WERI-Rb-1 (cell line): ENCODE measurements at regions not wholly inside any gene's neighbourhood (a gene's known extent, or its start where the extent isn't known, plus 50 kb on each side); places are given as distances from the start of the nearest gene placed in this dataset.

Experiments used
- DNase-seq: peaks from one replicate; pipeline ENCODE4 v3.0.0-alpha.2; 2020
- H3K27ac ChIP-seq: fragments of 250-450 bp; sonication (Bioruptor Pico); 2 replicates; pipeline ENCODE4 v1.5.1; 2020; ENCODE audit warnings: mild to moderate bottlenecking, moderate library complexity
- H3K27me3 ChIP-seq: fragments of 250-450 bp; sonication (Bioruptor Pico); 2 replicates; pipeline ENCODE4 v1.5.1; 2021; ENCODE audit warnings: mild to moderate bottlenecking, low read depth, moderate library complexity; ENCODE audit not compliant: insufficient read depth, severe bottlenecking
- H3K36me3 ChIP-seq: fragments of 250-450 bp; sonication (Bioruptor Pico); 2 replicates; pipeline ENCODE4 v1.5.1; 2020; ENCODE audit warnings: mild to moderate bottlenecking, moderate library complexity
- H3K4me3 ChIP-seq: 2 replicates; pipeline ENCODE4 v1.5.1; 2011; ENCODE audit warnings: low read depth, mild to moderate bottlenecking, control low read depth, low read length
- H3K9me3 ChIP-seq: fragments of 250-450 bp; sonication (Bioruptor Pico); 2 replicates; pipeline ENCODE4 v1.5.1; 2021; ENCODE audit warnings: mild to moderate bottlenecking, moderate library complexity; ENCODE audit not compliant: severe bottlenecking
- TF ChIP-seq, protein P1 (sequence below): IDR thresholded peaks from 2 replicates; pipeline ENCODE4 v1.5.1; 2011; ENCODE audit warnings: low read depth, mild to moderate bottlenecking, control low read depth, inconsistent platforms, low read length

DNA sequence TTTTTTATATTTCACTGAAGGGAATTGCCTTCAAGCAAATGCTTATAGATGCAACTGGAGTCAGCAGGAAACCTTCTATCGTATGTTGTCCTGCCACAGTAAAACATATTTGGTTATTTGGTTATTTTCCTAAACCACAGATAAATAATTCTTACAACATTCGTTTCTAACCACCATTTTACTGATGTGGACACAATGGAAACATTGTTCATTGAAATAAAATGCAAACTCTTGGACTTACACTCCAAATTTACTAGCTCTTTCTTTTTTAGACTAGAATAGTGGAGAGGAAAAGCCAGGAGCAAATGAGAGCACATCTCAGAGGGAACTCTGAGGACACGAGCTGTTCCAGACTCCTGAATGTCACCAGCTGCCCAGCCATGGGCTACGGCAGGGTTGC is 114.8 kb downstream of the RPS12 start:
- DNase-seq, result no peak
- H3K9me3 ChIP-seq, result no peaks in the 10 kb centered on the region
- no peaks in the 10 kb centered on the region for H3K36me3 ChIP-seq
- H3K4me3 ChIP-seq, result no peak overlapping the region
- no peak overlapping the region for H3K27ac ChIP-seq
- TF ChIP-seq, protein P1, sequence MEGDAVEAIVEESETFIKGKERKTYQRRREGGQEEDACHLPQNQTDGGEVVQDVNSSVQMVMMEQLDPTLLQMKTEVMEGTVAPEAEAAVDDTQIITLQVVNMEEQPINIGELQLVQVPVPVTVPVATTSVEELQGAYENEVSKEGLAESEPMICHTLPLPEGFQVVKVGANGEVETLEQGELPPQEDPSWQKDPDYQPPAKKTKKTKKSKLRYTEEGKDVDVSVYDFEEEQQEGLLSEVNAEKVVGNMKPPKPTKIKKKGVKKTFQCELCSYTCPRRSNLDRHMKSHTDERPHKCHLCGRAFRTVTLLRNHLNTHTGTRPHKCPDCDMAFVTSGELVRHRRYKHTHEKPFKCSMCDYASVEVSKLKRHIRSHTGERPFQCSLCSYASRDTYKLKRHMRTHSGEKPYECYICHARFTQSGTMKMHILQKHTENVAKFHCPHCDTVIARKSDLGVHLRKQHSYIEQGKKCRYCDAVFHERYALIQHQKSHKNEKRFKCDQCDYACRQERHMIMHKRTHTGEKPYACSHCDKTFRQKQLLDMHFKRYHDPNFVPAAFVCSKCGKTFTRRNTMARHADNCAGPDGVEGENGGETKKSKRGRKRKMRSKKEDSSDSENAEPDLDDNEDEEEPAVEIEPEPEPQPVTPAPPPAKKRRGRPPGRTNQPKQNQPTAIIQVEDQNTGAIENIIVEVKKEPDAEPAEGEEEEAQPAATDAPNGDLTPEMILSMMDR, result no peak
- peaks cover 40% of the 10 kb centered on the region for H3K27me3 ChIP-seq

DNA sequence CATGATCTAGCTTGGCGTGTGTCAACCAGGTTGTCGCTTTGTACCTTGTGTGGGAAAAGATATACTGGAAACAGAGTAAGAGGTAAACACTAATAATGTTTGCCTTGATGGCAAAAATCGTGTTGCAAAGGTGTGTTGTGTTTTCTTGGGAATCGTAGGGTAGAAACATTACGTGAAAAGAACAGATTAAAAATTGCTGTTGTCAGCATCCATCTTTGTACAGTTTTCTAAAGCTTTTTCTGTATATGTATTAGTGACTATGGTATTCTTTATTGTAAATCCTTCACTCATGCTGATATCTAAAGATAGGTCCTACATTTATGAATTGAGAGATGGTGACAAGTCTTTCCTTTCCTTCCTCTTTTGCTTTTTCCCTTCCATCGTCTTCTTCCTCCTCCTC is 116.9 kb downstream of the RPS12 start:
- TF ChIP-seq, protein P1, result no peak
- Histone ChIP-seq H3K27me3 (peaks cover 41% of the 10 kb centered on the region), H3K27ac (no peak overlapping the region), H3K9me3 (no peaks in the 10 kb centered on the region), H3K4me3 (no peak overlapping the region), H3K36me3 (no peaks in the 10 kb centered on the region)
- DNase-seq, result no peak

DNA sequence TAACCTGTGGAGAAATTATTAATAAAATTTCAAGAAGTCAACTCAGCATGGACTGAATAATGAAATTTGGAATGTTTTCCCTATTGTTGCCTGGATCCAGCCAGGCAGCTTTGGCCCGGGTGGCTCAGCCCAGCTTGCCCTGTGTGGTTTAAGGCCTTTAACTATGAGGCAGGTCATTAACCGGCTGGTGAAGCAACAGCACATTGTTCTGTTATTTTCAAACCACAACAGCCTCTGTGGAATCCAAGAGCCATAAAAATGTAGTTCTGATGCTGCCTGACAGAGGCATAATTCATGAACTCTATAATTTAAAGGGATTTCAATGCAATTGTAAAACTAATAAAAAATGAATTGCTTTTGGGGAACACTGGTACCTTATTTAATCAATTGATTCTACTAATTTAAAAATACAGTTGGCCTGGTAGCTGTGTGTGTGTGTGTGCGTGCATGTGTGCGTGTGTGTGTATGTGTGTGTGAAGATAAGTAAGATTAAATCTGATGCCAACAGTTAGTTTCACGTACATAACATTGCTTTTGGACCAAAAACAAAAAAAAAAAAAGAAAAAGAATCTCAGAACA is 117.7 kb downstream of the RPS12 start:
- TF ChIP-seq, protein P1, result no peak
- H3K36me3 ChIP-seq, result no peaks in the 10 kb centered on the region
- peaks cover 38% of the 10 kb centered on the region for H3K27me3 ChIP-seq
- DNase-seq, result no peak
- H3K27ac ChIP-seq, result no peak overlapping the region
- no peak overlapping the region for H3K4me3 ChIP-seq
- no peaks in the 10 kb centered on the region for H3K9me3 ChIP-seq

DNA sequence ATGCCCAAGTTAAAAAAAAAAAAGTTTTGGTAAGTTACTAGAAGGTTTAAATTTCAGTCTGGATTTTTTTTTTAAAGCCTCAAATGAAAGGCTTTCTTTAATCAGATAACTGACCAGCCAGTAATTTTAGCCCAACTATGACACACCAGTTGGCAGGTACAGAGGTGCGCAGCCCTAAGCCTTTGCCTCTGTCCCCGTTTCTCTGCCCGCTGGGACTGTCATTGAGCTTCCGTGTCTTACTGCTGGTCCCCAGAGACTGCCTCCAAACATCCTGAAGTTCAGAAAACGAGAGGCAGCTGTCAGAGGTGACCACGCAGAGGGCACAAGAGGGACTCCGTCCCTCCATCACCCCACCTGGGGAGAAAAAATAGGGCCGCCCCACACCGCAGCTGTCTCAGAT is 118.2 kb downstream of the RPS12 start:
- Histone ChIP-seq H3K36me3 (no peaks in the 10 kb centered on the region), H3K27ac (no peak overlapping the region), H3K9me3 (no peaks in the 10 kb centered on the region), H3K27me3 (peaks cover 34% of the 10 kb centered on the region), H3K4me3 (no peak overlapping the region)
- TF ChIP-seq, protein P1, result no peak
- DNase-seq, result no peak

DNA sequence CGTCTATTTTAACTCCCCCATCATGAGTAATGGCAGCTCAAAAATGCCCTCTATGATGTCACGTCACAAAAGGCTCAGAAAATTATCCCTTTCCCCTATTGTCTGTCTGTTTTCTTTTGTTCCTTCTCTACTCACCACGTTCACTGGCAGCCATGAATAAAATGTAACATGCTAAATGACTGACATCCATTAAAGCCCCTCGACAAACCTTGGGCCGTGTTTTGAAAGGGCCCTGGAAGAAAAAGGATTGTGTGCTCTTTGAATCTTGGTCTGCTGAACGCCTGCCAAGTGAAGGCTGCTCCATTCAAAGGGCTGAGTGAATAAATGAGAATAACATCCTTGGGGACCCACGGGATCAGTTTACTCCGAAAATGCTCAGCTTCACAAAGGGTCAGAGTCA is 118.7 kb downstream of the RPS12 start:
- TF ChIP-seq, protein P1, result no peak
- DNase-seq, result no peak
- Histone ChIP-seq H3K9me3 (no peaks in the 10 kb centered on the region), H3K4me3 (no peak overlapping the region), H3K27ac (no peak overlapping the region), H3K27me3 (peaks cover 32% of the 10 kb centered on the region), H3K36me3 (no peaks in the 10 kb centered on the region)

DNA sequence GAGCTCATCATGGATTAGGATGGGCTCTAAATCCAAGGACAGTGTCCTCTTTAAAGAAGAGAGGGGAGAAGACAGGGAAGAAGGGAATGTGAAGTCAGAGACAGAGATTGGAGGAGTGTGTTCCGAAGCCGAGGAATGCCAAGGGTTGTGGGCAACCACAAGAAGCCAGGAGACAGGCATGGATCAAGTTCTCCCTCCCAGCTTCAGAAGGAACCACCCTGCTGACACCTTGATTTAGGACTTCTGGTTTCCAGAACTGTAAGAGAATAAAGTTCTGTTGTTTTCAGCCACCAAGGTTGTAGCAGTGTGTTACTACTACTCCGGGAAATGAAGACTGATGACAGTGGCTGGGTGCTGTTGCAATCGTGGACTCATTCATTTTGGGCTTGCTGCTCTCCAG is 120.1 kb downstream of the RPS12 start:
- Histone ChIP-seq H3K27ac (no peak overlapping the region), H3K9me3 (no peaks in the 10 kb centered on the region), H3K36me3 (no peaks in the 10 kb centered on the region), H3K4me3 (no peak overlapping the region), H3K27me3 (peaks cover 30% of the 10 kb centered on the region)
- TF ChIP-seq, protein P1, result no peak
- DNase-seq, result no peak
